Loucy (cell line): ENCODE measurements at regions not wholly inside any gene's neighbourhood (a gene's known extent, or its start where the extent isn't known, plus 50 kb on each side); places are given as distances from the start of the nearest gene placed in this dataset.

ENCODE experiments used
- H2AFZ ChIP-seq: fragments of 200-600 bp; sonication (generic); 2 replicates; pipeline ENCODE4 v1.6.0; 2016; ENCODE audit warnings: antibody characterized with exemption, mild to moderate bottlenecking, low read length, moderate library complexity
- H3F3A ChIP-seq: fragments of 200-600 bp; 2 replicates; pipeline ENCODE4 v1.6.0; 2016; ENCODE audit warnings: antibody characterized with exemption, low read depth, mild to moderate bottlenecking
- H3K27me3 ChIP-seq: fragments of 200-600 bp; sonication (generic); 2 replicates; pipeline ENCODE4 v1.6.1; 2014; ENCODE audit warnings: low read length, mild to moderate bottlenecking; ENCODE audit not compliant: insufficient read depth, poor library complexity, severe bottlenecking
- H3K36me3 ChIP-seq: fragments of 200-600 bp; sonication (generic); 2 replicates; pipeline ENCODE4 v1.6.1; 2016; ENCODE audit warnings: low read length; ENCODE audit not compliant: insufficient read depth
- H3K4me1 ChIP-seq: fragments of 200-600 bp; sonication (generic); 2 replicates; pipeline ENCODE4 v1.5.1; 2014; ENCODE audit warnings: low read length, mild to moderate bottlenecking; ENCODE audit not compliant: insufficient read depth, poor library complexity, severe bottlenecking
- H3K4me2 ChIP-seq: fragments of 200-600 bp; sonication (generic); 2 replicates; pipeline ENCODE4 v1.6.0; 2014; ENCODE audit warnings: antibody characterized with exemption, low read length, low read depth, mild to moderate bottlenecking; ENCODE audit not compliant: poor library complexity, severe bottlenecking
- H3K4me3 ChIP-seq: fragments of 200-600 bp; sonication (generic); 2 replicates; pipeline ENCODE4 v1.5.1; 2014; ENCODE audit warnings: low read length, mild to moderate bottlenecking, mixed read lengths; ENCODE audit not compliant: poor library complexity, severe bottlenecking
- H3K79me2 ChIP-seq: fragments of 200-600 bp; sonication (generic); 2 replicates; pipeline ENCODE4 v1.6.1; 2014; ENCODE audit warnings: low read length; ENCODE audit not compliant: insufficient read depth
- H3K9ac ChIP-seq: fragments of 200-600 bp; sonication (generic); 2 replicates; pipeline ENCODE4 v1.6.0; 2014; ENCODE audit warnings: mild to moderate bottlenecking, low read depth, low read length, moderate library complexity; ENCODE audit not compliant: poor library complexity, severe bottlenecking
- H3K9me2 ChIP-seq: fragments of 200-600 bp; sonication (generic); replicated peaks from 2 replicates; pipeline ENCODE4 v1.6.1; 2016; ENCODE audit warnings: low read depth, low read length, mixed read lengths
- H3K9me3 ChIP-seq: fragments of 200-600 bp; sonication (generic); 2 replicates; pipeline ENCODE4 v1.6.1; 2014; ENCODE audit warnings: mild to moderate bottlenecking, antibody characterized with exemption, low read length, low read depth; ENCODE audit not compliant: insufficient read depth
- H4K20me1 ChIP-seq: fragments of 200-600 bp; sonication (generic); 2 replicates; pipeline ENCODE4 v1.6.0; 2014; ENCODE audit warnings: antibody characterized with exemption, low read length, mild to moderate bottlenecking; ENCODE audit not compliant: insufficient read depth, poor library complexity, severe bottlenecking
- CTCF ChIP-seq: fragments of 200-600 bp; sonication (generic); conservative IDR thresholded peaks from 2 replicates; pipeline ENCODE4 v1.5.1; 2014; ENCODE audit warnings: mild to moderate bottlenecking, antibody characterized with exemption, low read length
- EZH2phosphoT487 ChIP-seq: fragments of 200-600 bp; IDR thresholded peaks from 2 replicates; pipeline ENCODE4 v1.6.1; 2018; ENCODE audit warnings: antibody characterized with exemption, mild to moderate bottlenecking, moderate library complexity, borderline replicate concordance

GRCh38 chr14:85003805-85004204 is 526.1 kb upstream of the FLRT2 start:
- no peaks in the 10 kb centered on the region for H4K20me1 ChIP-seq
- H3K4me3 ChIP-seq = no peak overlapping the region
- TF ChIP-seq CTCF (no peak), EZH2phosphoT487 (no peak)
- H3K27me3 ChIP-seq = no peaks in the 10 kb centered on the region
- H2AFZ ChIP-seq = no peak overlapping the region
- no peaks in the 10 kb centered on the region for H3K9me2 ChIP-seq
- no peak overlapping the region for H3K4me2 ChIP-seq
- H3K36me3 ChIP-seq = no peaks in the 10 kb centered on the region
- H3K9ac ChIP-seq = no peak overlapping the region
- no peaks in the 10 kb centered on the region for H3F3A ChIP-seq
- no peaks in the 10 kb centered on the region for H3K79me2 ChIP-seq
- no peaks in the 10 kb centered on the region for H3K4me1 ChIP-seq
- H3K9me3 ChIP-seq = no peaks in the 10 kb centered on the region

GRCh38 chr14:85009506-85009905 is 520.4 kb upstream of the FLRT2 start:
- Histone ChIP-seq H3K9me3 (no peaks in the 10 kb centered on the region), H3F3A (no peaks in the 10 kb centered on the region), H3K36me3 (no peaks in the 10 kb centered on the region)

GRCh38 chr14:85010186-85010585 is 519.8 kb upstream of the FLRT2 start:
- Histone ChIP-seq H3K79me2 (no peaks in the 10 kb centered on the region), H3K27me3 (no peaks in the 10 kb centered on the region), H3K4me3 (no peak overlapping the region), H3K9me3 (no peaks in the 10 kb centered on the region), H4K20me1 (no peaks in the 10 kb centered on the region), H3K4me2 (no peak overlapping the region), H3K9ac (no peak overlapping the region), H3K36me3 (no peaks in the 10 kb centered on the region), H3F3A (no peaks in the 10 kb centered on the region), H3K9me2 (no peaks in the 10 kb centered on the region; the same call in 1 of the 2 replicates), H2AFZ (no peak overlapping the region), H3K4me1 (no peaks in the 10 kb centered on the region)
- no peak for TF ChIP-seq EZH2phosphoT487
- no peak for TF ChIP-seq CTCF

More at GRCh38 chr14:85009506-85009905, 520.4 kb upstream of the FLRT2 start:
- no peak overlapping the region for H2AFZ ChIP-seq
- no peaks in the 10 kb centered on the region for H3K27me3 ChIP-seq
- no peaks in the 10 kb centered on the region; the same call in 1 of the 2 replicates for H3K9me2 ChIP-seq
- no peak overlapping the region for H3K9ac ChIP-seq
- H3K4me3 ChIP-seq = no peak overlapping the region
- no peak overlapping the region for H3K4me2 ChIP-seq
- TF ChIP-seq EZH2phosphoT487 (no peak), CTCF (no peak)
- H3K79me2 ChIP-seq = no peaks in the 10 kb centered on the region
- H4K20me1 ChIP-seq = no peaks in the 10 kb centered on the region
- H3K4me1 ChIP-seq = no peaks in the 10 kb centered on the region
